Gastrocnemius medialis (tissue), 4 donors: ENCODE measurements at regions not wholly inside any gene's neighbourhood (a gene's known extent, or its start where the extent isn't known, plus 50 kb on each side); places are given as distances from the start of the nearest gene placed in this dataset.
"Not testable (repeated sequence)": the region's sequence is repeated elsewhere in the genome, so short reads cannot be mapped to it uniquely, and the experiment has no call there.

Source experiments
- POLR2A ChIP-seq, 2 donors: fragments of 450-650 bp; IDR thresholded peaks; one replicate each; pipeline ENCODE4 v1.6.1; 2017; ENCODE audit warnings: antibody characterized with exemption in 2 of 2, mild to moderate bottlenecking in 2 of 2, moderate library complexity in 2 of 2
- TF ChIP-seq, protein P1 (sequence below), 5 experiments: fragments of 450-650 bp in 3 of 5; fragments of 200-600 bp in 2 of 5; sonication (generic) in 2 of 5; IDR thresholded peaks in 4 of 5; conservative IDR thresholded peaks in 1 of 5; 1 replicate in 4 of 5; 2 replicates in 1 of 5; pipeline ENCODE4 v1.5.1; 2016 to 2019; ENCODE audit warnings: antibody characterized with exemption in 5 of 5, mild to moderate bottlenecking in 3 of 5, moderate library complexity in 3 of 5

- not testable (repeated sequence) for TF ChIP-seq POLR2A (IDR thresholded peaks at IDR 0.05)
- TF ChIP-seq, protein P1, sequence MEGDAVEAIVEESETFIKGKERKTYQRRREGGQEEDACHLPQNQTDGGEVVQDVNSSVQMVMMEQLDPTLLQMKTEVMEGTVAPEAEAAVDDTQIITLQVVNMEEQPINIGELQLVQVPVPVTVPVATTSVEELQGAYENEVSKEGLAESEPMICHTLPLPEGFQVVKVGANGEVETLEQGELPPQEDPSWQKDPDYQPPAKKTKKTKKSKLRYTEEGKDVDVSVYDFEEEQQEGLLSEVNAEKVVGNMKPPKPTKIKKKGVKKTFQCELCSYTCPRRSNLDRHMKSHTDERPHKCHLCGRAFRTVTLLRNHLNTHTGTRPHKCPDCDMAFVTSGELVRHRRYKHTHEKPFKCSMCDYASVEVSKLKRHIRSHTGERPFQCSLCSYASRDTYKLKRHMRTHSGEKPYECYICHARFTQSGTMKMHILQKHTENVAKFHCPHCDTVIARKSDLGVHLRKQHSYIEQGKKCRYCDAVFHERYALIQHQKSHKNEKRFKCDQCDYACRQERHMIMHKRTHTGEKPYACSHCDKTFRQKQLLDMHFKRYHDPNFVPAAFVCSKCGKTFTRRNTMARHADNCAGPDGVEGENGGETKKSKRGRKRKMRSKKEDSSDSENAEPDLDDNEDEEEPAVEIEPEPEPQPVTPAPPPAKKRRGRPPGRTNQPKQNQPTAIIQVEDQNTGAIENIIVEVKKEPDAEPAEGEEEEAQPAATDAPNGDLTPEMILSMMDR (IDR thresholded peaks at IDR 0.05 in 4 of 5, conservative IDR thresholded peaks at IDR 0.05 in 1 of 5), result not testable (repeated sequence)
These were observed 133.1 kb downstream of the TSEN15 start for GRCh38 chr1:184184614-184185013.
